ENCODE measurements at regions not wholly inside any gene's neighbourhood (a gene's known extent, or its start where the extent isn't known, plus 50 kb on each side); places are given as distances from the start of the nearest gene placed in this dataset.
"Not testable (repeated sequence)": the region's sequence is repeated elsewhere in the genome, so short reads cannot be mapped to it uniquely, and the experiment has no call there.

DNA sequence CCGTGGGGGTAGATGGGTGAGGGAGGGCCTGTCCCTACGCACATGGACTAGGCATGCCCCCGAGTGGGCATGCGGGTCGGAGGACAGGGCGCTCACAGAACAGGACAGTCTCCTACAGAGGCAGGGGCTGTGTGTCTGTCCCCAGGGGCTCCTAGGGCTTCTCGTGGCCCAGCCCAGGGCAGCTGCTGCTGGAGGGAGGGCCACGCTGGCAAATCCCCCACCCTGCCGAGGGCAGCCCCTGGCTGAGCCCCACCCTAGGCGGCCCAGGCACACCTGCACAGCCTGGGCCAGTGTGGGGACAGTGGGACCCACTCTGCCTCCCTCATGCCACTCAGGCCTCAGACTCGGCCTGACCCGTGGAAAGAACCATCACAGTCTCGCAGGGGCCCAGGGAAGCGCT is 214.6 kb downstream of the TMEM121 start:
- TF ChIP-seq, protein P1, sequence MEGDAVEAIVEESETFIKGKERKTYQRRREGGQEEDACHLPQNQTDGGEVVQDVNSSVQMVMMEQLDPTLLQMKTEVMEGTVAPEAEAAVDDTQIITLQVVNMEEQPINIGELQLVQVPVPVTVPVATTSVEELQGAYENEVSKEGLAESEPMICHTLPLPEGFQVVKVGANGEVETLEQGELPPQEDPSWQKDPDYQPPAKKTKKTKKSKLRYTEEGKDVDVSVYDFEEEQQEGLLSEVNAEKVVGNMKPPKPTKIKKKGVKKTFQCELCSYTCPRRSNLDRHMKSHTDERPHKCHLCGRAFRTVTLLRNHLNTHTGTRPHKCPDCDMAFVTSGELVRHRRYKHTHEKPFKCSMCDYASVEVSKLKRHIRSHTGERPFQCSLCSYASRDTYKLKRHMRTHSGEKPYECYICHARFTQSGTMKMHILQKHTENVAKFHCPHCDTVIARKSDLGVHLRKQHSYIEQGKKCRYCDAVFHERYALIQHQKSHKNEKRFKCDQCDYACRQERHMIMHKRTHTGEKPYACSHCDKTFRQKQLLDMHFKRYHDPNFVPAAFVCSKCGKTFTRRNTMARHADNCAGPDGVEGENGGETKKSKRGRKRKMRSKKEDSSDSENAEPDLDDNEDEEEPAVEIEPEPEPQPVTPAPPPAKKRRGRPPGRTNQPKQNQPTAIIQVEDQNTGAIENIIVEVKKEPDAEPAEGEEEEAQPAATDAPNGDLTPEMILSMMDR (IDR thresholded peaks at IDR 0.05) = not testable (repeated sequence)
- not testable (repeated sequence) for TF ChIP-seq POLR2A (IDR thresholded peaks at IDR 0.05)

All from testis (tissue), 2 donors.